GM13977 (cell line): ENCODE measurements at regions not wholly inside any gene's neighbourhood (a gene's known extent, or its start where the extent isn't known, plus 50 kb on each side); places are given as distances from the start of the nearest gene placed in this dataset.

Source experiments
- DNase-seq: peaks from one replicate; pipeline ENCODE4 v3.0.0; 2012; ENCODE audit warnings: low spot score
- in situ Hi-C: fragments of 300-500 bp; cut with MboI; formaldehyde crosslinking; loops from one replicate; pipeline ENCODE4 v1.12.0; 2022; ENCODE audit warnings: low sequenced_read_pairs, low pct_unique_long_range_greater_than_20kb, mixed read lengths, inconsistent platforms; ENCODE audit not compliant: unreplicated experiment
- TF ChIP-seq, protein P1 (sequence below): IDR thresholded peaks from 2 replicates; pipeline ENCODE4 v1.5.1; 2012; ENCODE audit warnings: mild to moderate bottlenecking, control low read depth; ENCODE audit not compliant: insufficient read depth; ENCODE audit errors: extremely low read depth, missing control alignments

DNA sequence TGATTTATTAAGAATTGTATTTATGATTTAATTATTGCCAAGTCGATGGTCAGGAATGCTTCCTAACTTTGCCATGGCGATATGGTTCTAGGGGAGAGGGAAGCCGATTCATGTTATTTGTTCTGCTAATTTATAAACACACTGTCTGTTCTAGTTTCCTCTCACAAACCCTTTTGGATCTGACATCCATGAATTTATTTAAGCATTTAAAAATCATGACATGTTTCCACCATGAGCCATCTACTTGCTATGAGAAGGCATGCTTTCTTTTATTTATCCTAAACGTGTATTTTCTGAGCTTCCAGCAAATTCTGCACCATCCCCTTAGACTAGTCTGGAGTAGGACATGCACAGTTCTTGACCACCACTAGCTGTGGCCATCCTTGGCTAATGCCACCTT is 136.6 kb upstream of the STC2 start:
- in situ Hi-C loops, result no loop called here

GRCh38 chr5:173463207-173463606 is 135.0 kb upstream of the STC2 start:
- no peak for DNase-seq
- TF ChIP-seq, protein P1, sequence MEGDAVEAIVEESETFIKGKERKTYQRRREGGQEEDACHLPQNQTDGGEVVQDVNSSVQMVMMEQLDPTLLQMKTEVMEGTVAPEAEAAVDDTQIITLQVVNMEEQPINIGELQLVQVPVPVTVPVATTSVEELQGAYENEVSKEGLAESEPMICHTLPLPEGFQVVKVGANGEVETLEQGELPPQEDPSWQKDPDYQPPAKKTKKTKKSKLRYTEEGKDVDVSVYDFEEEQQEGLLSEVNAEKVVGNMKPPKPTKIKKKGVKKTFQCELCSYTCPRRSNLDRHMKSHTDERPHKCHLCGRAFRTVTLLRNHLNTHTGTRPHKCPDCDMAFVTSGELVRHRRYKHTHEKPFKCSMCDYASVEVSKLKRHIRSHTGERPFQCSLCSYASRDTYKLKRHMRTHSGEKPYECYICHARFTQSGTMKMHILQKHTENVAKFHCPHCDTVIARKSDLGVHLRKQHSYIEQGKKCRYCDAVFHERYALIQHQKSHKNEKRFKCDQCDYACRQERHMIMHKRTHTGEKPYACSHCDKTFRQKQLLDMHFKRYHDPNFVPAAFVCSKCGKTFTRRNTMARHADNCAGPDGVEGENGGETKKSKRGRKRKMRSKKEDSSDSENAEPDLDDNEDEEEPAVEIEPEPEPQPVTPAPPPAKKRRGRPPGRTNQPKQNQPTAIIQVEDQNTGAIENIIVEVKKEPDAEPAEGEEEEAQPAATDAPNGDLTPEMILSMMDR, result no peak
- in situ Hi-C loops, result no loop called here

More for the DNA sequence above, 136.6 kb upstream of the STC2 start:
- TF ChIP-seq, protein P1, result no peak
- DNase-seq, result no peak

GRCh38 chr5:173458828-173459609 is 130.8 kb upstream of the STC2 start:
- TF ChIP-seq, protein P1, result no peak
- in situ Hi-C loops, result no loop called here
- DNase-seq, result no peak

- in situ Hi-C loops, result no loop called here
- no peak for DNase-seq
- TF ChIP-seq, protein P1, result no peak
These were observed 129.3 kb upstream of the STC2 start for GRCh38 chr5:173457482-173457881.

GRCh38 chr5:173456751-173457171 is 128.5 kb upstream of the STC2 start:
- TF ChIP-seq, protein P1, result no peak
- in situ Hi-C loops, result no loop called here
- DNase-seq, result no peak

- TF ChIP-seq, protein P1, result no peak
- DNase-seq, result no peak
- in situ Hi-C loops, result no loop called here
These were observed 128.0 kb upstream of the STC2 start for GRCh38 chr5:173456181-173456580.
